ENCODE measurements at regions not wholly inside any gene's neighbourhood (a gene's known extent, or its start where the extent isn't known, plus 50 kb on each side); places are given as distances from the start of the nearest gene placed in this dataset.
"Not testable (repeated sequence)": the region's sequence is repeated elsewhere in the genome, so short reads cannot be mapped to it uniquely, and the experiment has no call there.

DNA sequence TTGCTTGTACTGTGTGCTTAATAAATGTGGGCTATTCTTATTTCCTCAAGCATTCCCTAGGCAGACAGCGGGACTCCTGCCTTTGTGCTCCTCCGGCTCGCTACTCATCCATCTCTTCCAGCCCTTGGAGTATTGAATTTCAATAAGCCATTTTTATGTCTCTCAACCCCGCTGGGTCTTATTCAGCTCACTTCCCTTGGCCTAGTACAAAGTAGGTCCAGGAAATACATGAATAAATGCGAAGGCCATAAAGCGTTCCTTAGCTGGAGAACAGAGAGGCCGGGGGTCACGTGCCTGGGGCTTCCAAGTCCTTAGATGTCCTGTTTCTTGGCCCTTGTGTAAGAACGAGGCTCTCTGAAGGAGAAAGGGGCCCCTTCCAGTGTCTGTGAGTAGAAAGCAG, 236.7 kb upstream of the ASIC2 start:
- in situ Hi-C loops (cut with HindIII; ENCODE audit: low sequenced_read_pairs) = no loop called here

GRCh38 chr17:33531311-33531710, 238.2 kb upstream of the ASIC2 start:
- peak; percentile 62 for DNase-seq (ENCODE audit: low spot score)
- in situ Hi-C loops (cut with HindIII; ENCODE audit: low sequenced_read_pairs) = no loop called here

More for the DNA sequence above, 236.7 kb upstream of the ASIC2 start:
- no peak for DNase-seq (ENCODE audit: low spot score)

GRCh38 chr17:33534087-33534486, 241.0 kb upstream of the ASIC2 start:
- in situ Hi-C loops (cut with HindIII; ENCODE audit: low sequenced_read_pairs) = no loop called here
- DNase-seq (ENCODE audit: low spot score) = no peak

DNA sequence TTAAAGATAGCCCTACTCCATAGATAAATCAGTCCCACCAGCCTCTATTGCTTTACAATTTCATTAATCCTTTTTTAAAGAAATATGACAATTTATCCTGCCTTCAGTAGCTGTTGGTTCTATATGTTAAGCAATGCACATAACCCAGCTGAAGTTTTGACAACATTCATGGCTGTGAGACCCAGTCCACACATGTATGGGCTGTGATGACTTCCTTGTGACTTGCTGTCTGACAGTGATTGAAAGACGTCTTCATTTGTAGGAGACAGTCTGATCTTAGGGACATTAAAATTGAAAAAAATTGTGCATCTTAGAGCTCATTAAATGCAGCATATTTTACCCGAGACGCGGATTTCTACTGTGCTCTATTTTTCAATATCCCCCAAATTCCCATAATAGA, 252.0 kb upstream of the ASIC2 start:
- in situ Hi-C loops (cut with HindIII; ENCODE audit: low sequenced_read_pairs) = no loop called here
- no peak for DNase-seq (ENCODE audit: low spot score)

GRCh38 chr17:33550261-33550660, 257.2 kb upstream of the ASIC2 start:
- DNase-seq (ENCODE audit: low spot score) = no peak
- in situ Hi-C loops (cut with HindIII; ENCODE audit: low sequenced_read_pairs) = no loop called here

GRCh38 chr17:33551075-33551474, 258.0 kb upstream of the ASIC2 start:
- in situ Hi-C loops (cut with HindIII; ENCODE audit: low sequenced_read_pairs) = no loop called here
- no peak for DNase-seq (ENCODE audit: low spot score)

DNA sequence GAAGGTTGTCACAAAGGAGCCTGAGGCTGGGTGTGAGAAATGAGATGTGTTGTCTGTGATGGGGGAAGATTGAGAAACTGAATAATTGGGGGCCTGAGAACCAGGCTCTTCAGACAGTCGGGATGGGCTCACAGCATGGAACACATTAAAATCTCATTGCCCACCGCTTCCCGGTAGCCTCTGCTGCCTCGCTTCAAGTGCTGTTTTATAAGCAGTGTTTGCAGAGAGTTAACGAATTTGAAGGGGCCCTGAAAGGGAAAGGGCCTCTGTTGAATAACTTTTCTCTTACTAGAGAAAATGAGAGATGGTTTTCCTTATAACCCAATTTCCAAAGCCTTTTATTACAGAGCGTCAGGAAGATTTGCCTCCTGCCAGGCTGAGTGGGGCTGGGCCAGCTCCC, 258.8 kb upstream of the ASIC2 start:
- in situ Hi-C loops (cut with HindIII; ENCODE audit: low sequenced_read_pairs) = no loop called here

DNA sequence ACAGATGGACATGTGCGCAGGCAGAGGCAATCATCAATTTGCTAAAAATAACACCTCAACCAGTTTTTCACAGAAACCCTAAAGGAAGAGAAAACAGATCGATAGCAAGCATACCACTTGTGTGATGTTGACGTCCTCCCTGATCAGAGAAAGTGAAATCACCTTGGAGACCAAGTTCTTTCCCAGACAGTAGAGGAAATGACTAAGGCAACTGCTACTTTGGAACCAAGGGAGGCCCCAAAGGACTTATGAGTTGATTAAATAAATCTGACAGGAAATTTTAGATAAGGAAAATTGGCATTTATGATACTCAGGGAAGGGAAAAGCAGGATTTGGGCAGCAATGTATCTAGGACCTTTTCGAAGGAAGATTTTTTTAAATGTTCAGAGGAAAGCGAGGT, 267.1 kb upstream of the ASIC2 start:
- in situ Hi-C loops (cut with HindIII; ENCODE audit: low sequenced_read_pairs) = no loop called here
- no peak for DNase-seq (ENCODE audit: low spot score)

More for the DNA sequence above, 258.8 kb upstream of the ASIC2 start:
- DNase-seq (ENCODE audit: low spot score) = no peak

- DNase-seq (ENCODE audit: low spot score) = no peak
- in situ Hi-C loops (cut with HindIII; ENCODE audit: low sequenced_read_pairs) = no loop called here
Measured at GRCh38 chr17:33560871-33561270, 267.8 kb upstream of the ASIC2 start.

- DNase-seq (ENCODE audit: low spot score) = no peak
- in situ Hi-C loops (cut with HindIII; ENCODE audit: low sequenced_read_pairs) = no loop called here
Measured at GRCh38 chr17:33561569-33562334, 268.7 kb upstream of the ASIC2 start.

DNA sequence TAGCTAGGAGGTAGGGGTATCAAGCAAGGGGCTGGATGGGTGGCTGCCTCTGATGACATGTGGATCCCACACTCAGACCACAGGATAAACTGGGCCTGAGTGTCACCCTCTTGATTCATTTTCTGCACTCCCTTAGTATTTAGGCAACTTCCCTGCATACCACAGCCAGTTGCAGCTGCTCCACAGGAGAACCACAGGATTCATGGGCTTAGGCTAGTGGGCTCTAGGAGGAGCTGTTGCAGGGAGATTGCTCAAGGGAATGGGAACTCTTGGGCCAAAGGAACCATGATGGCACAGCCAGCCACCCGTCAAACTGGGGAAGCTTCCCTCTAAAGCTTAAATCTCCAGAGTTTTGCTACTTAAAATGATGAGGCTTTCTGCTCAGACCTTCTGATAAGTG, 269.7 kb upstream of the ASIC2 start:
- DNase-seq (ENCODE audit: low spot score) = no peak
- in situ Hi-C loops (cut with HindIII; ENCODE audit: low sequenced_read_pairs) = no loop called here

DNA sequence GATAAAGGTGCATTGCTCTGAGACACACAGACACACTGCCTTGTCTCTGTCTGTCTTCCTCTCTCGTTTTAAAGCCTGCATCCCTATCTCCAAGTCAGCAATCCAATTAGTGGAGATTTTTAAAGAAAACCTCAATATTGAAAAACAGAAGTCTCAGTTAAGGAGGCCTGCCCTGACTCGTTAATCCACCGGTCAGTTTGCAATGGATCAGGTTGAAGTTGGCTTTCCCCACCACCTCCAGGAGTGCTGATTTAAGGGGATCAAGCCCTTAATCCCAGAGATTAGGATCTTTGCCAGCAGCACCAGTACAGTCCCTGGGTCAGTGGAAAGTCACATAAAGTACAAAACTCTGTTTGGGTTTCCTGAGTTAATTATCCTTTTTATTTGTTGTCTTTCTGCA, 271.1 kb upstream of the ASIC2 start:
- in situ Hi-C loops (cut with HindIII; ENCODE audit: low sequenced_read_pairs) = no loop called here
- DNase-seq (ENCODE audit: low spot score) = no peak

DNA sequence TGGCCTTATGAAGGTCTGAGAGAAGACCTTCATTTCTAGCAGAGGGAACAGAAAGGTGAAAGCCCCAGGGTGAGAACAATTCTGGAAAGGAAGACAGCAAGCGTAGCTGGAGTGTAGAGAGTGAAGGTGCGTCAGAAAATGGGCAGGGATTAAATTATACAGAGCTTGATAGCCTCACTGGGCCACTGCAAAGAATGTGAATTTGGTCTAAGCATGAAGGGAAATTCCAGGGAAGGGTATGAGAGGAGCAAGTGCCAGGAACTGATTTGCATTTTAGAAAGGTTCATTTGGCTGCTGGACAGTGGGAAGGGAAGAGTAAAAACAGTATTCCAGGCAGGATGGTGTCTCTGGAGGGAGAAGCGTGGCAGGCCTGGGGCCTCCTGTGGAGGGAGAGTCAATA, 274.1 kb upstream of the ASIC2 start:
- in situ Hi-C loops (cut with HindIII; ENCODE audit: low sequenced_read_pairs) = no loop called here
- DNase-seq (ENCODE audit: low spot score) = no peak

- in situ Hi-C loops (cut with HindIII; ENCODE audit: low sequenced_read_pairs) = no loop called here
Measured at GRCh38 chr17:33572615-33573014, 279.5 kb upstream of the ASIC2 start.

GRCh38 chr17:33574942-33575445, 281.9 kb upstream of the ASIC2 start:
- no peak for DNase-seq (ENCODE audit: low spot score)
- in situ Hi-C loops (cut with HindIII; ENCODE audit: low sequenced_read_pairs) = no loop called here

More at GRCh38 chr17:33572615-33573014, 279.5 kb upstream of the ASIC2 start:
- no peak for DNase-seq (ENCODE audit: low spot score)

GRCh38 chr17:33579740-33580139, 286.6 kb upstream of the ASIC2 start:
- in situ Hi-C loops (cut with HindIII; ENCODE audit: low sequenced_read_pairs); DNase-seq (ENCODE audit: low spot score): not testable (repeated sequence)

DNA sequence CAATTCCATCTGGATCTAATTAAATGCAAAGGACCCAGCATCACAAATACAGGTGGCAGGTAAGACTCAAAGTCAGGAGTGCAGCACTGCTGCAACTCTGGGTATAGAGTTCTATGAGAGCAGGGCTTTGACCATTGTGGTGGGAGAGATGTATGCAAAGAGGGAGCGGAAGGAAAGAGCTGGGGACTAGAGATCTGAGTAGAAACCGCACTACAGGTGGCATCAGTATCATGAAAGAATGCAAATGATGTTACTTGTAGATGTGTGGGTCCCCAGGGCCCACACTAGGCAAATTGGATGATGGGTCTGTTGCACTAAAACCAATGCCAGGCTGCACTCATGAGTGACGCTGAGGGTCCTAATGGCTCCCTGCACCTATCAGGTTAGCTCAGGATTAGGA, 287.1 kb upstream of the ASIC2 start:
- no peak for DNase-seq (ENCODE audit: low spot score)
- in situ Hi-C loops (cut with HindIII; ENCODE audit: low sequenced_read_pairs) = no loop called here

- no peak for DNase-seq (ENCODE audit: low spot score)
- in situ Hi-C loops (cut with HindIII; ENCODE audit: low sequenced_read_pairs) = no loop called here
Measured at GRCh38 chr17:33582661-33583060, 289.6 kb upstream of the ASIC2 start.

GRCh38 chr17:33583518-33584417, 290.7 kb upstream of the ASIC2 start:
- no peak for DNase-seq (ENCODE audit: low spot score)
- in situ Hi-C loops (cut with HindIII; ENCODE audit: low sequenced_read_pairs) = no loop called here

- no peak for DNase-seq (ENCODE audit: low spot score)
- in situ Hi-C loops (cut with HindIII; ENCODE audit: low sequenced_read_pairs) = no loop called here
Measured at GRCh38 chr17:33593991-33594390, 300.9 kb upstream of the ASIC2 start.

Data from G401 (cell line).